Dedifferentiated amniotic fluid mesenchymal stem cell (primary cell): ENCODE measurements at regions not wholly inside any gene's neighbourhood (a gene's known extent, or its start where the extent isn't known, plus 50 kb on each side); places are given as distances from the start of the nearest gene placed in this dataset.

Experiments used
- DNase-seq: peaks from one replicate; pipeline ENCODE4 v3.0.0-alpha.2; 2016; ENCODE audit errors: extremely low spot score

DNA sequence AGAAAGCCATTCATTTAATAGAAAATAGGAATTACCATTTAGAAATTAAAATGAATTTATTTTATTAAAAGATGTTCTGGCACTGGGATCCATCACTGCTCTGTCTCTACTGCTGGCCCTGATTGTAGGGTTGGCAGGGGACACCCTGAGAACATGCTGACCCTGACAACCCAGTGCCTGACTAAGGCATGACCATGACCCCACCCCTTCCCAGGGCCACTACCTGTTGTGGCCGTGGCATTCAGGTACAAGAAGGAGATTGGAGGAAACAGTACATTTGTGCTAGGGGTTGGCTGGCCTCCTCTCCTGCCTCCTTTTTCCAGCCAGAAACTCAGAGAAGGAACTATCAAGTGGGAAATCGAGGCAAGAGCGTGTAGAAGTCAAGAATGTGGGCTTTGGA, 197.0 kb upstream of the ZMIZ1 start:
- DNase-seq: no peak

DNA sequence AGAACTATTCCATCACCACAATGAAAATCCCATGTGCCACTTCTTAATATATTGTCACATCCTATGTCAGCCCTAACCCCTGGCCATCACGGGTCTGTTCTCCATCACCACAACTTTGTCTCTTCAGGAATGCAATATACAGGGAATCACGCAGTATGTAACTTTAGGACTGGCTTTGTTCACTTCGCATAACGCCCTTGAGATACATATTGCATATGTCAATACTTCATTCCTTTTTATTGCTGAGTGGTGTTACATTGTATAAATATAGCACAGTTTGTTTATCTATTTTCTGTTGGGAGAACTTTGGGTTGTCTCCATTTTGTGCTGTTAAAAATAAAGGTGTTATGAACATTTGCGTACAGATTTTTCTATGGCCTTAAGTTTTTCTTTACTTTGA, 195.4 kb upstream of the ZMIZ1 start:
- DNase-seq: no peak

DNA sequence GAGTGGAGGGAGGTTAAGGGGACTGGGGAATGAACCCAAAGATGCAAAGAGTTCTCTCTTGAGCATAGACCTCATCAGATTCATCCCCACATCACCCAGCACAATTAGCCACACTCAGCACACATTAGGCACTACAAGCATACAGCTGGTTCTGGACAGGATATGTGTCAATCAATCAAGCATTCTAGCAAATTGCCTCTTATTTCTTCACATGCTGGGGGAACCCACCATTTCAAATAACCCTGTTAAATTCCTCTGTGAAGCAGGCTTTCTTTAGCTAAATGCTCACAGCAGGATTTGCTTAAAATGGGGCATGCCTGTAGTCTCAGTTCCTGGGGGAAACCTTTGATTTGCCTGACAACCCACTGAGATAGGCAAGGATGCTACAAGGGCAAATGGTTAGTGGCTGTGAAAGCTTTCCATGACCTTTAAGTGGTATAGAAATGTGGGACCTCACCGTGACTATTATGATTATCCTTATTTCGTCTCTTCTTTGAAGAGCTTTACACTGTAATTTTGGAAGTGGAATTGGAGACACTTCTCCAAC, 193.4 kb upstream of the ZMIZ1 start:
- no peak for DNase-seq

DNA sequence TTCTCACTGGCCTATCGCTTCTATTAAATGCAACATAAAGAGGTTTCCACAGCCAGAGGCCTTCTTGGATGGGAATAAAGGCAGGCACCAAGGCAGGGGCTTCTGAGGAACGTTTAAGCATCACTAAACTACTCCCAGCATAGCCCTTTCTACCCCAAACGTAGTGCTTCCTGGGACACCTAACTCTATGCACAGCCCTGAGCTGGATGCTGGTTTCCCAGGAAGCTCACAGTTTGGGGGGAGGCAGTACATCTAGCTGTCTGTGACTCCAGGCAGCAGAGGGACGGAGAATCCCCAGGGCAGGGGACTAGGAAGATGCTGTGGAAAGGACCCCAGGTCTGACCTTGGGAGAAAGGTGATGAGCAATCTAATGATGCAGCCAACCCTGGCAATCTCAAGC, 192.8 kb upstream of the ZMIZ1 start:
- no peak for DNase-seq

DNA sequence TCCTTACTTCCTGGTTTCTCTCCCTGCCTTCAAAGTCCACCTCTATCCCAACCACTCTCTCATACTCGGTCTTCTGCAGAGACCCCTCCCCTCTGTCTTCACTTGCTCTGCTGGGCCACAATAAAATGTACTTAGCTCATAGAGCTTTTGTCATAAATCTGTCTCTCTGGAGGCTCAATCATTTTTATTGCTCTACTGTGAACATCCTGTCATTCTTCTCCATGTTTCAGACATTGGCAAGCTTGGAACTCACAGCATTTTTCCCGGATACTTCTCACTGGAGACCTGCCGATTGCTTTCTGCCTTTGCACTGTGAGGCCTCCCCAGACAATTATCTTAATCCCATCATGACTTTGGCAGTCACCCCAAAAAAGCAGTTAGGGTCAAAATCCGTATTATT, 192.3 kb upstream of the ZMIZ1 start:
- DNase-seq: no peak

DNA sequence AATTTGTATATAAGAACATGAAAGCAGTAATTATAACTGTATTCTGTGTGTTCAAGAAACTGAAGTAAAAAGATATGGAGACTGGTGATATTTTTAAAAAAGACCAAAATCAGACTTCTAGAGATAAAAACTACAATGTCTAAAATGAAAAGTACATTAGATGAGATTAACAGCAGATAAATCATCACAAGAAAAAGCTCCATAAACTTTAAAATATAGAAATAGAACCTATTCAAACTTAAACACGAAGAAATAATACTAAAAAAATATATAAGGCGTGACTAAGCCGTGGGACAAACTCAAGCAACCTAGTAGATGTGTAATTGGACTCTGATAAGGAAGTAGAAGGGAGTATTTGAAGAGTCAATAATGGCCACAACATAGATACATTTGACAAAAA, 189.1 kb upstream of the ZMIZ1 start:
- DNase-seq: no peak

DNA sequence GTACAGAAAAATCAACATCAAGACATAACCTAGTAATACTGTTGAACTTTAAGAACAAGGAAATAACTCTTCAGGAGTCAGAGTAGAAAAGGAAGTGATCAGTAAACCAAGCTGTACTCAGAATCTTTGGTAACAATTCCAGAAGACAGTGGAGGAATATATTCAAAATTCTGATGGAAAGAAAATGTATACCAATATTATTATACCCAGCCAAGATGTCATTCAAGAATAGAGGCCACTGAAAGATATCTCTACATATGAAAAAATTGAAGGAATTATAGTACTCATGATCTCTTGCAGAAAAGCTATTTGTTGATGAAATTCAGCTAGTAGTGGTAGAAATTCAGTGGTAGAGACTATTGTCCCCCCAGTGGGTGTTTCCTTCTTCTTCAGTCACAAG, 182.6 kb upstream of the ZMIZ1 start:
- no peak for DNase-seq

DNA sequence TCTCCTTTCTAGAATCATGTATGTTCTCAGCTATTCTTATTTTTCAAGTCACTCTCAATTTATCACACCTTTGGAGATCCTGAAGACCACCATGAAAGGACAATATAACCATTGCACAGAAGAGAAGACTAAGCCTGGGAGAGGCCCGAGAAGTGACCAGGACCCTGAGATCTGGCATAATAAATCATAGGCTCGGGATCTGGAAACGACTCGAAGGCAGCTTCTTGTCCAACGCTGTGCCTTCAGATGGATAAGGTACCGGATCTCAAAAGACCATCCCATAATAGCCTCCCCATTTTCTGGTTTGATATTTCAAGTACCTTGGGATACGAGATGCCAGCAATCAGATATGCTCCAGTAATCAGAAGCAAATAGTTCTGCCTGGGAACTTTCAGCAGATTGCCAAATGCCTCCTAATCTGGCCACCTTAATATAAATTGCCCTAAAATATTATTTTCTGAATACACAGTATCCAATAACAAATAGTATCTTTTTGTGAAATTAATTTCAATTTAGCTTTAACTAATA, 179.2 kb upstream of the ZMIZ1 start:
- no peak for DNase-seq

DNA sequence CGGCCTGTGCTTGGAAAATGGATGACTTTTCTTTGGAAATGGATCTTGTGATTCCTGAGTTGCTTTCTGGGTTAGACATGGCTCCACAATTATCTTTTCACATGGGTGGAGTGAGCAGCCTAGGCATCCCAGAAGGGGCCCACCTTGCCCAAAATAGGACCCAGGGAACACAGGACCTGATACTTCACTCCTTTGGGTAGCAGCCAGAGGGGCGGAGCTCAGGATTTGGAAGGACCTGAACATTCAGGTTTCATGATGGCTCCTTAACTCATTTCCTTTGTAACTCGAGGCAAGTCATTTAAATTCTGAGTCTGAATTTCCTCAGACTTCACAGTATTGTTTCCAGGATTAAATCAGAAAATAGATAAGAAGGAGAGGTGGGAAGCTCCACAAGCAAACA, 178.3 kb upstream of the ZMIZ1 start:
- no peak for DNase-seq

DNA sequence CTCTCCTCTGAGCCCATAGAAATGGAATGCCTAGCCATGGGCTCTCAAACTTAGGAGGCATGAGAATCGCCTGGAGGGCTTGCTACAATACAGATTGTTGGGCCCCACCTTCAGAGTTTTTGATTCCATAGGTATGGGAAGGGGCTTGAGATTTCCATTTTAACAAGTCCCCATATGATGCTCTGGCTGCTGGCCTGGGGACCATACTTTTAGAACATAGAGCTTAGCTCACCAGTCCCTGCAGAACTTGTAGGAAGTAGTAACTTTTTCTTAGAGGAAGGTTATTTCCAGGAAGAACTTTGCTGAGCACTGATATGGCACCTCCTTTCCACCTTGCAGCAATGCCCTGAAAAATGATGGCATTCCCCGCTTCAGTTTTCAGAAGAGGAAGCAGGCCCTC, 177.0 kb upstream of the ZMIZ1 start:
- DNase-seq: no peak

DNA sequence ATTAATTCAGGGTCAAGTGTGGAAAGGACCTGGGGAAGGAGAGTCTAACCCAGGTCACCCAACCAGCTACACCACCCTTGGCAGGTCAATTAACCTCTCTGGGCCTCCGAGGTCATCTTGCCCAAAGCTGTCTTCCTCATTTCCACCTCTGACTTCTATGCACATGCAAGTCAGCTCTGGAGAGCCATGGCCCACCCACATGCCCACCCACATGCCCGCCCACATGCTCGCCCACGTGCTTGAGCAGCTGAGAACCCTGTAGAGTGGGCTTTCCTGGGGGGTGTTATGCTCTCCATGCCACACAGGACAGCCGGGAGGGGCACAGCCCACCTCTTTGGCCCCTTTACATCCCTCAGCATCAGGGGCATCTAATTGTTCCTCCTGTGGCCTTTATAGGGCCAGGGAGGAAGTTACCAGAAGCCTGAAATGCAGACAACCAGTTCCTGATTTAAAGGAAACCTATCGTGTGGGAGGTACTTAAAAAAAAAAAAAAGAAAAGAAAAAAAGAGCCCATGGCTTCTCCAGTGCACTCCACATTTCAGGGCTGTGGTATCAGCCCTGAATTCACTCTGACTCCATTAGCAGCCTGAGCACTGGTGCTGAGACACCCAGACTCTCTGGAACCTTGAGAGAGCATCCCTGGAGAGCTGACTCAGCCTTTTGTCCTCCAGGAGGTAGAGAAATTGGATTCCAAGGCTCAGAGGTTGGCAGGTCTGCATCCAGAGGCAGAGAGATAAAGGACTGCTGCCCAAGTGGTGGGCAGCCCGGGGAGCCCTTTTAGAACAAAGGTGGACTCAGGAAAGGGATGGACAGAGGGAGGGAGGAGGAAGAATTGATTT, 176.2 kb upstream of the ZMIZ1 start:
- DNase-seq: no peak

DNA sequence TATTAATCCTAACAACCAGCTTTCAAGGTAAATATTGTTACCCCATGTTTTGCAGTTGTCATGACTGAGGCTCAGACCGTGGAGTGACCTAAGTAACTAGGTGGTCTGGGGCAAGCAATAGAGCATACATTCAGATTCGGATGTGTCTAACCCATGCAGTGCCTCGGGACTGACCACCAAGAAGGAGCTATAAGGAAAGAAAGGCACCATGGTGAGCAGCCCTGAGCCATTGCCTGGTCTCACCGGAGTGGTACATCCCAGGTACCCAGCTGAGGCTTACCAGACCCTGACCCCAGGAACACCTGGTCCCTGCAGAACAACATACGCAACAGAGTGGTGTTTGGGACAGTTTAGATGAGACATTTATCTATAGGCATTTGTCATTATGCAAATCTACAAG, 175.5 kb upstream of the ZMIZ1 start:
- DNase-seq: no peak

DNA sequence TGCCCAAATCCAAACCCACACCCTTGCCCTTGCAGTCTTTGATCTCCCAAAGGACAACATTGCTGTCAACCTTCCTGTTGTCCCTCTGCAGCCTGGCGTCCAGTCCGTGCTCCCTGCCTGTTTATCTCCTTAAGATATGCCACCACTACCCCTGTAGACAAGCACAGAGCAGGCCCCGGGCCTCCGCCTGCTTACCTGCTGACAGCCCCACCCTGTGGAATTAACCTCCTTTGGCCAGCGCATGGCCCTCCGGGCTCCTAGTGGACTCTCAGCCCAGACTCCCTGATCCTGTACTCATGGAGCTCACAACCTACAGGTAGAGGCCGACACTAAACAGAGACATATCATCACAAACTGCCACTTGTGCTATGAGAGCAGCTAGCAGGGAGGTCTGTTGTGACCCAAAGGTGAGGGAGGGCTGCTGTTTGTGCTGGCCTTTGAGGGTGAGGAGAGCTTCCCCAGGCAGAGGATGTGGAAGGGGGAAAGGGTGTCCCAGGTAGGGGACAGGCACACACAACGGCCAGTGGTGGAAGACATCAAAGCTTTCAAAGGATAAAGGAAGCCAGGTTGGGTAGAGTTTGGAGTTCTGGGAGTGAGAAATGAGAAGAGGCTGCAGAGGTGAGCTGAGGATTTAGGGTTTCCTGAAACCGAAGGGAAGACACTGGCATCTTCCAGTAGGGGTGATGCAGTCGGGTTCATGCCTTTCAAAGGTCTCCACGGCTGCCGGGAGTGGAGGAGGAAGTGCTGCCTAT, 174.5 kb upstream of the ZMIZ1 start:
- no peak for DNase-seq

DNA sequence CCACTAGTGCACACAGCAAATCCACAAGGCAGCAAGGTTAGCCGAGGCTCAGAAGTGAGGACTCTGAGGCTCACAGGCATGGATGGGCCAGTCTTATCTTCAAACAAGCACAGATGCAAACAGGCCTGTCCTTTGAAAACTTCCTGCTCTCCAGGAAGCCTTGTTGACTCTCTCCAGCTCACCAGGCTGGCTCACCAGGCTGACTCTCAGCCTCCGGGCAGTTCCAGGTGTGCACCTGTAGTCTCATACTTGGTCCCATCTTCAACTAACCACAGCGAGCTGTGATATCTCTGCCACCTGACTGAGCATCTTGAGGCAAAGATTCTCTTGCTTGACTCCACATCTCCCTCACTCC, 173.9 kb upstream of the ZMIZ1 start:
- no peak for DNase-seq

DNA sequence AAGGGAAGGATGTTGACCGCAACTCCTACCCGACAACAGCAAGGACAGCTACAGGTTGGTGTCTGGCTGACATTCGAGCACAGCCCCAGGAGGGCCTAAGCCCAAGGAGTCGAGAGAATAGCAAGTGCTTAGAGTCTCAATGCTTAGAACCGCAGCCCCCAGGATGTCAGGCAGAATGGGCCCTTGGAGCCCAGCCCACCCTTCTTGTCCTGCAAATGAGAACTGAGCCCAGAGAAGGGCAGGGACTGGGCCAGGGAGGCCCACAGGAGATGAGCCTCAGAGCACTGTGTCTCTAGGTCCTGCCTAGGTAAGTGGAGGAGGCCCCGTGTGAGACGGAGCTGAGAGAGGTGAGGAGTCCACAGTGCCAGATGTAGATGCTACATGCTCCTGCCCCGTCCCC, 173.3 kb upstream of the ZMIZ1 start:
- no peak for DNase-seq

DNA sequence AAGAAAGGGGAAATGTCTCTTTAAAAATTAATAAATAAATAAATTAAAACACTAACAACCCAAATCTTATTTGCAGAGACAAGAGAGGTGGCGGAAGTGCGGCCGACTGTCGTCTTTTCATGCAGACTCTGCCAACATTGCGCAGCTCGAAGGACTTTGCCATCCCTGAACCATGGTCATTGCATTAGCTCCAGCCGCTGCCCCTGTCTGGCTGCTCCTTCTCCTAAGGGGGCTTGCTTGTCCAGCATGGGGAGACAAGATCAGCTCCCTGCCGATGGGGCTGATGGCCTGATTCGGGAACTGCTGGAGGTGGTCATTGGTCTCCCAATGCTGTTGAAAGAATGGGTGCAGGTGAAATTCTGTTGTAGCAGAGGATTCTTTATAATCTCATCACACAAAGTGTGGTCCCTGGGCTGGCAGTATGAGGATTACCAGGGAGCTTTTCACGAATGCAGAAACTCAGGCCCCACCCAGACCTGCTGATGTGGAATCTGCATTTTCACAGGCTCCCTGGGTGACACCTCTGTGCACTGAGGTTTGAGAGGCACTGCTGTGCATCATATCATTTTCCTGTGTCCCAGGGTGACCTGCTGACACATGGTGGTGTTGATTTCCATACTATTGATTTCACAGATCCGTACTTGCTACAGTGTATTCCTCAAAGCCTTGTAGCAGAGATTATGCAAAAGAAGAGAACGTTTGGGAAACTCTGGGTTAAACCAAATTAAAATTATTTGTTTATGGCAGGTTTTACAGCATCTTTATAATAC, 172.4 kb upstream of the ZMIZ1 start:
- no peak for DNase-seq

DNA sequence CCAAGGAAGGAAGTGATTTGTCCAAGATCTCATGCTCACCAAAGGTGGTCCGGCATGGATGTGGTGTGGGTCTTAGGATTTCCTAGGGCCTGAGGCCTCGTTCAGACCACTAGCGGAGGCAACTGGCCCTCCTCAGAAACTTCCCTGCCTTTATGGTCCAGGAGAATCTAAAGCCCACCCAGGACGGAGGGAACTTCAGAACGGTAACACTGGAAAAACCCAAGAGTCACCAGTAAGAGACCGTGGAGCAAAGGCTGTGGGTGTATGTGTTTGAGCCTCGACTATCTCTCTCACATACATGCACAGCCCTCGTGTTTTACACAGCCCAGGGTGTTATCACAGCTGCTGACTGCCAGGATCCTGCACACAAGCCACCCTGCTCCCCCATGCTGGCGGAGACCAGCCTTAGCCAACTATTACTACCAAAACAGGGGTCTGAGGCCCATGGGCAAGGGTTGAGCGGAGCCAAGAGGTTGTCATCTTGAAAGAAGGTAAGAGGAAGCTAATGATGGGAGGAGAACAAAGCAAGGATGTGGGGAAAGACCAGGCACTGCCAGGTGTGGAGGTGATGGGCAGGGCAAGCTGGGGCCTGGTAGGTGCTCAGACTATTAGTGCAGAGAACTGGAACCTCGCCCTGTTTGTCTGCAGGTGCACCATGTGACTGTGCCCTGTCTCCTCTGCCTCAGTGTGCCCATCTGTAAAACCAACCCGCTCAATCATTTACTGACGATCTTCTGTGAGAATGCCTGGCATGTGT, 170.2 kb upstream of the ZMIZ1 start:
- DNase-seq: no peak

DNA sequence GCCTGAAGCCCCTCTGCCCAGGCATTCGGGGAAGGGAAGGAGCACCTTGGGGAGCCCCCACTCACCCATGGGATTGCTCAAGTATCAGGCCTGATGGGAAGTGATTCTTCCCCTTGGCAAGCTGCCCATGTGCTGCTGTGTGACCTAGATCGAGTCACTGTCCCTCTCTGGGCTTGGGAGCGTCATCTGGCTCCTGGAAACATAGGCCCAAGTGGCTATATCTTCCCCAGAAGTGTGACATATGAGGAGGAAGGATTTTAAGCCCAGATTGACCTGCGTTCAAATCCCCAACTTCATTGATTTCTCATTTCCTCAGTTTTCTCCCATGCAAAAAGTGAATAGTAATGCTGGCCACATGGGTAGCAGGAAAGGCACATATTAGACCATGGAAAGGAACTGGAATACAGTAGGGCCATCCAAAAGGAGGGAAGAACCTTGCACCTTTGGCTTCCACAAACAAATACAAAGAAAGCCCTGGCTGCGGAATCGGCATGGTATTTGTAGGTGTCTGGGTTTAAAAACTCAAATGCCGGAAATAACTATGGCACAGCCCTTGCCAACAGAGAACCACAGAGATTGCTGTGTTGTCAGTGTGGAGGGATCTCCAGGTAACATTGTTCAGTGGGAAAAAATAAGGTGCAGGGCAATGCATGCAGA, 169.5 kb upstream of the ZMIZ1 start:
- no peak for DNase-seq

DNA sequence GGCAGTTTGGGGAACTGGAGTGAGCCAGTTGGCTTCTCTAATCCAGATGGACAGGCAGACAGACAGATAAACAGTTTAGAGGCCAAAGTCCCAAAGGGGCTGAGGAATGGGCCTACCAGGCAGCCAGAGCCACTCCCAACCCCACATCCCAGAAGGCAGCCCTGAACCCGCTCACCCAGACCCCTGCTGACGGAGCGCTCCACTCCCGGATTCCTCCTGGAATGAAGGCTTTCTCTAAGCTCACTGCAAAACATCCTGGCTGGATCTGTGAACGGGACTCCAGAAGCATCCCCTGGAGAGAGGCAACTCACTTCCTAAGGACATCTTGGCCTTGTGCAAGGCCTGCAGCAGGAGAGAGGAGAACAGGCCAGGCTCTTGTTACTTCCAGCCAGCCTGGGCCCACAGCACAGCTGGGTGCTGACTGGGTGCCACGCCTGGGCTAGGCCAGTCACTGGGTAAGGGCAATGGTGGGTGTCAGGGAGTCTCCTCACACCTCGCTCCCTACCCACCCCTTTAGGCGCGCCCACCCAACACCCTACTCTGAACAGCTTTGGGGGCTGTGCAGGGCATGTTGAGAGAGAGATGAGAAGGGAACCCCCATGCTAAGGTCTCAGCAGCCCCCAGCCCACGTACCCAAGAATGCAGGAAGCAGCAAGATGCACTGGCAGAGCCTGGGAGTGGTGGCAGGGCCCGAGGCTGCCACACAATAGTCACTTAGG, 168.6 kb upstream of the ZMIZ1 start:
- DNase-seq: no peak

DNA sequence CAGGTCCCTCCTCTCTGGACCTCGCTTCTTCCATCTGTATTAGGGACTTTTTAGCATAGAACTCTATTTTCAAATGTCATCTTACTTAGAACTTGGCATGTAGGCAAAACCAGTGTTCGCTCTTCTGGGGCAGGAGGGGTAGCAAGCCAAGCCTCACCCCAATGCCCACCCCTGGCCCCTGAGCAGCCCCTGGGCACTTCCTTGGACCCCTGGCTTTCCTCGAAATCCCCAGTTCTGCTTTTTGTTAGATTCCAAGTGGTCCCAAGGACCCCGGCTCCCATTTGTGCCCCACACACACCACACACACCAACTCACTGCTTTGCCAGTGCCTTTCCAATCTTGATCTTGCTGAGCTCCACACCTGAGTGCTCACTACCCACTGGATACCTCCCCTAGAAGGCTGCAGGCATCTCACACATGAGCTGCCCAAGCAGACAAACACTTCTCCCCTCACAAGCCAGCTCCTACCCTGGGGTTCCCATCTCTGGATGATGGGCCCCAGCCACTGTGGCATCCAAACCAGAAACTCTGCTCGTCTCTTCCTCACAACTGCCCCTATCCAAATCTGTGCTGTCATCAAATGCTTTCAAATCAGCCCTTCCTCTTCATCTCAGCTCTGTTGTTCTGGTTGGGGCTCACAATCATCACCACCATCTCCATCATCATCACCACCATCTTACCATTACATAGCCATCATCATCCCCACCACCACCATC, 167.9 kb upstream of the ZMIZ1 start:
- DNase-seq: no peak
